Upper lobe of left lung (tissue), 4 donors: ENCODE measurements at regions not wholly inside any gene's neighbourhood (a gene's known extent, or its start where the extent isn't known, plus 50 kb on each side); places are given as distances from the start of the nearest gene placed in this dataset.

ENCODE experiments used
- CTCF ChIP-seq, 6 experiments: fragments of 450-650 bp in 4 of 6; fragments of 200-600 bp in 2 of 6; sonication (generic) in 2 of 6; IDR thresholded peaks; one replicate each; pipeline ENCODE4 v1.5.1; 2016 to 2019; ENCODE audit warnings: antibody characterized with exemption in 6 of 6
- EP300 ChIP-seq, 4 donors: sonication (generic); formaldehyde crosslinking; IDR thresholded peaks; one replicate each; pipeline ENCODE4 v1.5.1; 2017; ENCODE audit warnings: antibody characterized with exemption in 4 of 4, control low read depth in 2 of 4
- POLR2A ChIP-seq, 4 donors: fragments of 450-650 bp; IDR thresholded peaks; one replicate each; pipeline ENCODE4 v1.5.1; 2016 to 2017; ENCODE audit warnings: antibody characterized with exemption in 4 of 4, mild to moderate bottlenecking in 2 of 4
- POLR2AphosphoS5 ChIP-seq, 2 donors: sonication (generic); formaldehyde crosslinking; IDR thresholded peaks; one replicate each; pipeline ENCODE4 v1.5.1; 2017; ENCODE audit warnings: antibody characterized with exemption in 2 of 2

GRCh38 chr7:41891950-41892349, 189.1 kb upstream of the INHBA start:
- TF ChIP-seq POLR2AphosphoS5 (IDR thresholded peaks at IDR 0.05) (no peak), CTCF (IDR thresholded peaks at IDR 0.05) (no peak), POLR2A (IDR thresholded peaks at IDR 0.05) (no peak), EP300 (IDR thresholded peaks at IDR 0.05) (no peak)
